Right lobe of liver (tissue), 6 donors: ENCODE measurements at regions not wholly inside any gene's neighbourhood (a gene's known extent, or its start where the extent isn't known, plus 50 kb on each side); places are given as distances from the start of the nearest gene placed in this dataset.

Experiments
- ATAC-seq, 4 donors: fragments of 200-7000 bp; cut with Tn5 transposase; one replicate each; pipeline ENCODE4 v1.9.1; 2020; ENCODE audit warnings: mild to moderate bottlenecking in 4 of 4, moderate library complexity in 4 of 4
- DNase-seq, 3 donors: peaks; one replicate each; pipeline ENCODE4 v3.0.0-alpha.2; 2020
- H3K27ac ChIP-seq, 3 donors: fragments of 200-600 bp; one replicate each; pipeline ENCODE4 v1.8.0; 2022
- H3K27me3 ChIP-seq, 2 donors: fragments of 200-600 bp; one replicate each; pipeline ENCODE4 v1.8.0; 2022
- H3K36me3 ChIP-seq, 4 donors: fragments of 200-600 bp; sonication (generic) in 1 of 4; one replicate each; pipeline versions ENCODE4 v1.5.1 to v1.8.0; 2017 to 2022; ENCODE audit warnings: control low read depth in 1 of 4
- H3K4me1 ChIP-seq, 4 donors: fragments of 200-600 bp; sonication (generic) in 1 of 4; one replicate each; pipeline versions ENCODE4 v1.5.1 to v1.8.0; 2017 to 2022; ENCODE audit warnings: control low read depth in 1 of 4
- H3K4me3 ChIP-seq, 3 donors: fragments of 200-600 bp; one replicate each; pipeline ENCODE4 v1.8.0; 2022
- H3K9me3 ChIP-seq, 4 donors: fragments of 200-600 bp; sonication (generic) in 1 of 4; one replicate each; pipeline versions ENCODE4 v1.5.1 to v1.8.0; 2017 to 2022; ENCODE audit warnings: control low read depth in 1 of 4
- CTCF ChIP-seq, 4 donors: fragments of 200-600 bp in 3 of 4; fragments of 450-650 bp in 1 of 4; IDR thresholded peaks; one replicate each; pipeline versions ENCODE4 v1.5.1 to v1.8.0; 2016 to 2022; ENCODE audit warnings: antibody characterized with exemption in 4 of 4, mild to moderate bottlenecking in 2 of 4
- POLR2A ChIP-seq: fragments of 450-650 bp; IDR thresholded peaks from one replicate; pipeline ENCODE4 v1.6.1; 2017; ENCODE audit warnings: antibody characterized with exemption, mild to moderate bottlenecking
- WGBS: methylation state at CpG from one replicate; pipeline ENCODE4 v1.1.6; 2018; ENCODE audit warnings: low coverage, low lambda C conversion rate; ENCODE audit not compliant: insufficient coverage; ENCODE audit errors: missing lambda C conversion rate; 5-methylcytosine and 5-hydroxymethylcytosine counted together
- intact Hi-C, 2 donors: fragments of 100-400 bp; cut with DNase I; formaldehyde crosslinking; loops; one replicate each; pipeline versions ENCODE4 v1.11.2 to v1.14.1; 2022
- donor health status: DM: no; HTN: yes; CAD: no.
- donor health status: DM: no; HTN: no; CAD: no.
- donor health status: DM: no; HTN: no; CAD: no.
- donor health status: DM: no; HTN: yes; CAD: no.
- donor health status: DM: no; HTN: yes; CAD: no.

- intact Hi-C loops, result no loop called here
- Histone ChIP-seq H3K4me3 (no peak overlapping the region), H3K27me3 (peaks cover 0 to 5% of the 10 kb centered on the region in 2 donors), H3K9me3 (no peaks in the 10 kb centered on the region), H3K36me3 (no peaks in the 10 kb centered on the region), H3K27ac (no peak overlapping the region), H3K4me1 (no peaks in the 10 kb centered on the region)
- DNase-seq, result no peak
- WGBS, result 40% methylated on average over 8 of the region's 8 CpGs
- ATAC-seq, result no peak
- TF ChIP-seq POLR2A, result no peak
- TF ChIP-seq CTCF (IDR thresholded peaks at IDR 0.05), result no peak
Observed at GRCh38 chr14:106346084-106346483, 819.7 kb downstream of the TMEM121 start.

DNA sequence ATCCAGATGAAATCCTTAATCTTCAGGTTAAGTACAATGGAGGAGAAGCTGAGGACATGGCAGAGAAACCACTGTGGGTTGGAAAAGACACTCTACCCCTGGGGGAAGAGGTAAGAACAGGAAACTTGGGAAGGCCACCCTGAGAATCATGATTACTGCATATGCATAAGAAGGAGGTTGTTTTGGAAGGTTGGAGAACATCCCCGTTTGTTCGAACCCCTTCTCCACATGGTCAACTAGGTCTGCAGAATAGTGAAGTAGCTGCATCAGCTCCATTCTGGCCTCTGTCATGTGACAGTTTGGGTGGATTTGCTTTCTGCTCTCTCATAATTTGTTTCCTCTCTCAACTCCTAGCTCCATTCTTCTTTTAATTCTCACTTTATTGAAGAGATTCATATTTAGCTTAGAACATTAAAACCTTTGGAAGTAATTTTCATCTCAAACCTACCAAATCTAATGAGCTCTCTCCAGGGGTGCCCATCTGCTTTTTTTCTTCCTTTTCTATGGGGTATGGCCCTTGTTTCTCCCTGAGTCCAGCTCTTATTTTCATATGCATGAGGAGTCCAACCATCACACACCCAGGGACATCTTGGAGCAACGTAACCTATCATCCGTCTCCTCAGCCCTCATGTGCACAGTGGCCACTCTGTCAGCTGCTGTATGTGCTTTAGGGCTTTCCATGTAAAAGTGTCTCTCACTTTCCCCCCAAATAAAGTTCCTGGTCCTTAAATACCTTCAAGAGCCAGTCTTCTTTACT is 820.3 kb downstream of the TMEM121 start:
- no peak for ATAC-seq
- intact Hi-C loops, result no loop called here
- no peaks in the 10 kb centered on the region for H3K4me1 ChIP-seq
- no peak overlapping the region for H3K27ac ChIP-seq
- WGBS, result 57% methylated on average over 4 of the region's 4 CpGs
- TF ChIP-seq CTCF (IDR thresholded peaks at IDR 0.05) (no peak), POLR2A (no peak)
- H3K4me3 ChIP-seq, result no peak overlapping the region
- H3K27me3 ChIP-seq, result peaks cover 0 to 5% of the 10 kb centered on the region in 2 donors
- no peaks in the 10 kb centered on the region for H3K36me3 ChIP-seq
- no peak for DNase-seq
- H3K9me3 ChIP-seq, result no peaks in the 10 kb centered on the region

DNA sequence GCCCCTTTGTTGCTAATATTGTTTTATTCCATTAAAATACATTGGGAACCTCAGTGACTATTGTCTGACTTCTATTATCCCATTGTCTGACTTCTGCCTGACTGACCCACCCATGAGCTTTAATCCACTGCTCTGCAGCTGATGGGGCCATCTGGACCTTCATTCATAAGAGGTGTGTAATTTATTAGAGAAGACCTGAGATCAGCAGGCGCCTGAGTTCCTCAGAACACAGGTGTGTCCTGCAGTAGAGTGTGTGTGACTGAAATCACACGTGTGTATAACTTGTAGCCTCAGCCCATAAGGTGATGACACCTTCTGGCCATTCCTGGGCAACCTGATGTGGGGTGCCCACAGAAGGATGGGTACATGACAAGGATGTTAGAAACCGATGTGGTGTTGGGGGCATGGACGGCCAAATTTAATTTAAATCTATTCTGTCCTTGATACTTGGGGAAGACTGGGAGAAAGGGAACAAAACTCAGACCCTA is 821.0 kb downstream of the TMEM121 start:
- H3K4me3 ChIP-seq, result no peak overlapping the region

GRCh38 chr14:106347890-106348755 is 821.7 kb downstream of the TMEM121 start:
- 38% methylated on average over 8 of the region's 8 CpGs for WGBS
- Histone ChIP-seq H3K27me3 (peaks cover 0 to 5% of the 10 kb centered on the region in 2 donors), H3K4me3 (no peak overlapping the region), H3K36me3 (no peaks in the 10 kb centered on the region), H3K9me3 (no peaks in the 10 kb centered on the region), H3K27ac (no peak overlapping the region), H3K4me1 (no peaks in the 10 kb centered on the region)
- TF ChIP-seq CTCF (IDR thresholded peaks at IDR 0.05), result no peak
- TF ChIP-seq POLR2A, result no peak
- no peak for DNase-seq
- ATAC-seq, result no peak
- intact Hi-C loops, result no loop called here

More for the DNA sequence above, 821.0 kb downstream of the TMEM121 start:
- Histone ChIP-seq H3K36me3 (no peaks in the 10 kb centered on the region), H3K9me3 (no peaks in the 10 kb centered on the region), H3K4me1 (no peaks in the 10 kb centered on the region), H3K27me3 (peaks cover 0 to 5% of the 10 kb centered on the region in 2 donors), H3K27ac (no peak overlapping the region)
- DNase-seq (no peak), ATAC-seq (no peak)
- intact Hi-C loops, result no loop called here
- 39% methylated on average over 4 of the region's 4 CpGs for WGBS
- TF ChIP-seq POLR2A, result no peak
- no peak for TF ChIP-seq CTCF (IDR thresholded peaks at IDR 0.05)
